Cortex of kidney (tissue), 1 donor: ENCODE measurements at regions not wholly inside any gene's neighbourhood (a gene's known extent, or its start where the extent isn't known, plus 50 kb on each side); places are given as distances from the start of the nearest gene placed in this dataset.

ENCODE experiments used
- DNase-seq: peaks from one replicate; lab custom pipeline; 2025; lab: John Stamatoyannopoulos, UW

- DNase-seq = no peak
Observed at GRCh38 chr7:35501681-35502080, 193.3 kb downstream of the HERPUD2 start.

- DNase-seq = no peak
Observed at GRCh38 chr7:35499226-35499625, 195.7 kb downstream of the HERPUD2 start.

GRCh38 chr7:35498416-35498815 lies 196.5 kb downstream of the HERPUD2 start:
- no peak for DNase-seq

- DNase-seq = no peak
Observed at GRCh38 chr7:35495844-35496243, 199.1 kb downstream of the HERPUD2 start.

DNA sequence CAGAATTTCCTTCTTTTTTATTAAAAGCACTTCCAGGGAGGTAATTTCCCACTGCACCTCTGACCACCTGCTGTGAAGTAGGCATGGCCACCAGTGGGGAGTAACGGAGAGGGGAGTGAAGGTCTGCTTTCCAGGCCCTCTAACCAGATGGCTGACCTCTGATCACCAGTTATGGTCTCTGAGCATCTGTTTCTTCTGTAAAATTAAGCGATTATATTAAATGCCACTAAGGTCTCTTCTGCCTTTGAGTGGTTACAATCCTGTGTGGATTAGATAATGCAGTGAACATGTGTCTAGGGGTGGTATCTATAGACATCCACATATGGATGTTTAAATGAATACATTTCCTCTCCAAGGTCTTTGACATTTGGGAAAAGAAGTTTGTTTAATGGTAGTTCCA lies 199.6 kb downstream of the HERPUD2 start:
- no peak for DNase-seq

DNA sequence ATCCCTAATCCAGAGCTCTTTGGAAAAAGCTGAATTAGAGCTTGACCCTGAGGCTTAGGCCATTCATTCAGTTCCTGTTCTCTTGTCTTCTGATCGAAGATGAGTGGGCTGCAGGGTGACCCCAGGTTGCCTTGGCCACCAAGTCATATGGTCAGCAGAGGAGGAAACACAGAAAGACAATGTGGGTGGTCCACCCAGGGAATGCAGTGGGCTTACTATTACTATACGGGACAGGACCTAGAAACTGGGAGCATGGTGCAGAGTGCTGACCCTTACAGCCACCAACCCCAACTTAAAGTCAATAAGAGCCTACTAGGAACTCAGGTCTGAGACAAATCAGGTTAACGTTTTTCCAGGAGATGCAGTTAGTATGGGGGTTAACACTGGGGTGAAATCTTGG lies 200.5 kb downstream of the HERPUD2 start:
- DNase-seq = no peak

GRCh38 chr7:35492451-35493175 lies 202.3 kb downstream of the HERPUD2 start:
- no peak for DNase-seq

- DNase-seq = no peak
Observed at GRCh38 chr7:35491233-35491632, 203.7 kb downstream of the HERPUD2 start.

DNA sequence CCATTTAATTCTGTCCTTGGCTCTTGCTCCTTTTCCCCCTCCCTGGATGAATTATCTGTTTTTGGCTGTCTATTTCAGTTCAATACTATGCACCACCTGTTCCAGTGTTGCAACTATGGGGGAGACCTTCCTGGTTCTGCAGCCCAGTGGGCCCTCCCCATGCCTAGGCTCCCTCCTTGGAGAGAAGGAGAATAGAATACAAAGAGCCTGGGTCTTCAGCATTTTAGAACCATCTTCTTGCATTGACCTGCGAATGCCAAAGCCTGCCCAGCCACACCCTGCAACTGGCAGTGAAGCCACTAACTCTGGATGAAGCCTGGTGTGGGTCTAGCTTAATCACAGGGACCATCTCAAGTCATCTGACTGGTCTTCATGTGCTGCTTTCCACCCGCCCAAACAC lies 207.1 kb downstream of the HERPUD2 start:
- DNase-seq = no peak

DNA sequence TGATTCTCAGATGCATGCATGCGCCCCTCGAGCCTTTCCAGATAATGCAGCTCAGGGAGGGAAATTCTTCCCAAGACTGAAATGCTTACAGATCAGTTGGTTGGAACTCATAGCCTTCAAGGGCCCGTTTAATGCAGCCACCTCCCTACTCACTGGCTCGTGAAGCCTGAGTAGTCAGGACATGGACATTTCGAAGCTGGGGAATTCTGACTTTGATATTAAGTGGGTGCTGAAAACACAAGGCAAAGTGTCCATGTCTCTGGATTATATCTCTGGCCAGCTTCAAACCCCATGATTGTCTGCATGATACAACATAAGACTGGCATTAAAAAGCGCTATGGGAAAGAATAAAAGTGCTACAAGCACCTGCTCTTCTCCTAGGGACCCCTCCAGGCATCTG lies 207.5 kb downstream of the HERPUD2 start:
- no peak for DNase-seq

DNA sequence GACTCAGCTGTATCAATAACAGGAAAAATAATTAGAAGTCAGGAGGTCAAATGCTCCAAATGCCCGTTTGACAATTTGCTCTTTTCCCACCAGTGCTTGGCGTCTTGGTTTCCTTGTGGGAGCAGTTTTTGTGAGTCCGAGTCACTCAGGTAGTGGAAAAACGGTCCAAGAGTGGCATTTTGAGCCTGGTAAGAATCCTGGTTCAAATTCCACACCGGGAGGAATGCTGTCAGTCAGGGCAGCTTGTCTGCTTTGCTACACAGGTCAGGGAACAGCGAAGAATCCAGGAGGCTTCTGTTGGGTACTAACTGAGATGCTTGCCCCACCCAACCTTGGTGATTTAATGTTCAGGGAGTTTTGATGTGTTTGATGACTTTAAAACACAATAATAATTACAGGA lies 209.5 kb downstream of the HERPUD2 start:
- DNase-seq = no peak

GRCh38 chr7:35483568-35483967 lies 211.4 kb downstream of the HERPUD2 start:
- no peak for DNase-seq

- no peak for DNase-seq
Observed at GRCh38 chr7:35482231-35482630, 212.7 kb downstream of the HERPUD2 start.

GRCh38 chr7:35480806-35481205 lies 214.1 kb downstream of the HERPUD2 start:
- DNase-seq = no peak

DNA sequence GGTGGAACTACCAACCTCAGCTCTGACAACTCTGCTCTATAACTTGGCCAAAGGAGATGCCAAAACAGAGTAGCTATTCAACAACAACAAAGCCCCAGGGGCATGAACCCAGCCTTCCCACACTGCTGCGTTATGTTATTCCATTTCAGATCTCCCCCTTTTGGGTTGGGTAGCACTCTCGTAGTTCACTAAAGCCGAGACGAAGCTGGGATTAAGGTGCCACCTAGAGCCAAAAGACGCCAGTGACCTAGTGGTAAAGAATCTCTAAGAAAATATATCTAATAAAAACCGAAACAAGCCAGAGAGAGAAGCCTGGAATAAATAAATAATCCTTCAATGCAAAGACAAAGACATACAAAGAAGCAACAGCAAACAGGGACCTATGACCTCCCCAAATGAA lies 217.3 kb downstream of the HERPUD2 start:
- no peak for DNase-seq

DNA sequence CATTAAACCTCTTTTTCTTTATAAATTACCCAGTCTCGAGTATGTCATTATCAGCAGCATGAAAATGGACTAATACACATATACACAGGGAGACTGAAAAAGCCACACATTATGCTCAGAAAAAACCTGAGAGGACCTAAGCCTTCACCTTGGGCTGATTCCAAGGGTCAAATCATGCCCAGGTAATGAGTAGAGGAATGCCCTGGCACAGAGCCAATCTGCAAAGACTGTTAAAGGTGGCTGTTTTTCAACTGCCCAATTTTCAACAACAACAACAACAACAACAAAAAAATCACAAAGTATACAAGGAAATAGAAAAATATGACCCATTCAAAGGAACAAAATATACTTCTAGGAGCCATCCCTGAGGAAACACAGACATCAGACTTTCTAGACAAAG lies 220.2 kb upstream of the TBX20 start:
- no peak for DNase-seq

GRCh38 chr7:35468606-35469005 lies 214.7 kb upstream of the TBX20 start:
- no peak for DNase-seq

- no peak for DNase-seq
Observed at GRCh38 chr7:35467456-35467978, 213.6 kb upstream of the TBX20 start.

- no peak for DNase-seq
Observed at GRCh38 chr7:35465791-35466336, 212.0 kb upstream of the TBX20 start.

GRCh38 chr7:35463751-35464150 lies 209.9 kb upstream of the TBX20 start:
- DNase-seq = no peak

DNA sequence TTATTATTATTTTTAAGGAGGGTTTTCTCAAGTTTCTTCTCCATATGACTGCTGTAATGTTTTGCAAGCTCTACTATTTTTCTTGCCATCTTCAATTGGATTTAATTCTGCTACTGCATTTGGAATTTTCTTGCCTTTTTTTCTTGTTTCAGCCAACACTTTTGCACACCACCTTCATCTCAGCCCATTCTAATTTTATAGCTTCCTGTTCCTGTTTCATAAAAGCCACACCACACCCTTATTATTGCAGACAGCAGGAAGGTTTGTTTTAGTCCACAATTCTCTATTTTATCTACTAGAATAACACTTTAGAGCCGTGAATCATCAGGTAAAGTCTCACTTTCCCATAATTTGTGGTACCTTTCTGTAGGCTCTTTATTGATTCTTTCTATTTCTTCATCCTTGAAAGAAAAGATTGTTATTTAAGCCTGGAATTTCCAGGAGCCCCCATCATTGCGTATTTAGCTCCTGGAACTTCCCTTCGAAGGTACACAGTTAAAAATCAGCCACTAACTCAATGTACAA lies 209.3 kb upstream of the TBX20 start:
- no peak for DNase-seq

GRCh38 chr7:35454575-35455385 lies 200.9 kb upstream of the TBX20 start:
- no peak for DNase-seq
